Central memory CD8-positive, alpha-beta T cell (primary cell): ENCODE measurements at regions not wholly inside any gene's neighbourhood (a gene's known extent, or its start where the extent isn't known, plus 50 kb on each side); places are given as distances from the start of the nearest gene placed in this dataset.

Experiments
- ATAC-seq: fragments of 150-1000 bp; cut with Tn5 transposase; replicated peaks from 2 replicates; pipeline ENCODE4 v1.10.0; 2022; ENCODE audit warnings: mild to moderate bottlenecking, moderate FRiP score, moderate number of reproducible peaks; ENCODE audit not compliant: poor library complexity, severe bottlenecking; ENCODE audit errors: extremely low read depth
- DNase-seq, 2 donors: peaks; one replicate each; pipeline ENCODE4 v3.0.0; 2021; ENCODE audit warnings: low spot score in 2 of 2
- H3K27ac Mint-ChIP-seq: one replicate; pipeline ENCODE4 v1.8.0; 2022; ENCODE audit warnings: low read depth, mild to moderate bottlenecking, moderate library complexity, mixed read lengths
- H3K27me3 Mint-ChIP-seq: one replicate; pipeline ENCODE4 v1.8.0; 2022; ENCODE audit warnings: mixed read lengths
- H3K36me3 Mint-ChIP-seq: one replicate; pipeline ENCODE4 v1.8.0; 2022; ENCODE audit warnings: mild to moderate bottlenecking, moderate library complexity, mixed read lengths; ENCODE audit not compliant: insufficient read depth
- H3K4me1 Mint-ChIP-seq: one replicate; pipeline ENCODE4 v1.8.0; 2022; ENCODE audit warnings: mixed read lengths
- H3K4me3 Mint-ChIP-seq: one replicate; pipeline ENCODE4 v1.8.0; 2022; ENCODE audit warnings: mild to moderate bottlenecking, moderate library complexity, mixed read lengths
- H3K9me3 Mint-ChIP-seq: one replicate; pipeline ENCODE4 v1.8.0; 2022; ENCODE audit warnings: mixed read lengths

- ATAC-seq = no peak
- no peak overlapping the region for H3K27ac Mint-ChIP-seq
- no peak for DNase-seq
- no peak overlapping the region for H3K4me3 Mint-ChIP-seq
- no peaks in the 10 kb centered on the region for H3K36me3 Mint-ChIP-seq
- H3K9me3 Mint-ChIP-seq = peaks cover 6% of the 10 kb centered on the region
- peaks cover 15% of the 10 kb centered on the region for H3K27me3 Mint-ChIP-seq
- H3K4me1 Mint-ChIP-seq = no peaks in the 10 kb centered on the region
Observed at GRCh38 chr6:88268508-88268907, 102.4 kb upstream of the CNR1 start.

GRCh38 chr6:88266126-88266525, 100.0 kb upstream of the CNR1 start:
- no peaks in the 10 kb centered on the region for H3K4me1 Mint-ChIP-seq
- no peak for DNase-seq
- H3K36me3 Mint-ChIP-seq = no peaks in the 10 kb centered on the region
- no peak for ATAC-seq
- H3K27ac Mint-ChIP-seq = no peak overlapping the region
- H3K4me3 Mint-ChIP-seq = no peak overlapping the region
- no peaks in the 10 kb centered on the region for H3K9me3 Mint-ChIP-seq
- peaks cover 20% of the 10 kb centered on the region for H3K27me3 Mint-ChIP-seq

DNA sequence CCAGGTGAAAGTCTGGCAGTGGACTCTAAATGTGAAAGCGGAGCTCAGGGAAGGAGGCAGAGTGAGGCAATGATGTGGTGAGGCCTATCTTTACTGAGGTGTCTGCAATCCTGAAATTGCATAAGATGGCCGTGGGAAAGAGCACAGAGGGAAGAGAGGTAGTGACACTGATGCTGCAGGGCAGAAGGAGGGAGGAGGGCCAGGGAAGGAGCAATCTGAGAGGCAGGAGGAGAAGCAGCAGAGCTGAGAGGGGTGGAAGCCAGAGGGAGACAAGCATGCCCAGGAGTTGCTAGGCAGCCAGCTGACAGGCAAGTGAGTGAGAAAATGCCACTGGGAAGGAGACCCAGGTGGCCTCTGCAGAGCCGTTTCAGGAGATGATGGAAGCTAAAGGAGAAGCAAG, 97.4 kb upstream of the CNR1 start:
- H3K27ac Mint-ChIP-seq = no peak overlapping the region
- no peaks in the 10 kb centered on the region for H3K9me3 Mint-ChIP-seq
- peaks cover 20% of the 10 kb centered on the region for H3K27me3 Mint-ChIP-seq
- no peak overlapping the region for H3K4me3 Mint-ChIP-seq
- no peaks in the 10 kb centered on the region for H3K36me3 Mint-ChIP-seq
- ATAC-seq = no peak
- DNase-seq = no peak
- no peaks in the 10 kb centered on the region for H3K4me1 Mint-ChIP-seq

- Mint-ChIP-seq H3K27me3 (peaks cover 20% of the 10 kb centered on the region), H3K4me1 (no peaks in the 10 kb centered on the region), H3K4me3 (no peak overlapping the region), H3K36me3 (no peaks in the 10 kb centered on the region), H3K27ac (no peak overlapping the region), H3K9me3 (no peaks in the 10 kb centered on the region)
- ATAC-seq (no peak), DNase-seq (no peak)
Observed at GRCh38 chr6:88262332-88262731, 96.2 kb upstream of the CNR1 start.

- Mint-ChIP-seq H3K27ac (no peak overlapping the region), H3K4me1 (no peaks in the 10 kb centered on the region), H3K9me3 (peaks cover 12% of the 10 kb centered on the region), H3K36me3 (no peaks in the 10 kb centered on the region), H3K4me3 (no peak overlapping the region), H3K27me3 (peaks cover 18% of the 10 kb centered on the region)
- DNase-seq (no peak), ATAC-seq (no peak)
Observed at GRCh38 chr6:88251301-88251700, 85.2 kb upstream of the CNR1 start.

- Mint-ChIP-seq H3K36me3 (no peaks in the 10 kb centered on the region), H3K9me3 (no peaks in the 10 kb centered on the region), H3K4me1 (no peaks in the 10 kb centered on the region), H3K4me3 (no peak overlapping the region), H3K27ac (no peak overlapping the region), H3K27me3 (peaks cover 39% of the 10 kb centered on the region)
- ATAC-seq (no peak), DNase-seq (no peak)
Observed at GRCh38 chr6:88248709-88249321, 82.7 kb upstream of the CNR1 start.

DNA sequence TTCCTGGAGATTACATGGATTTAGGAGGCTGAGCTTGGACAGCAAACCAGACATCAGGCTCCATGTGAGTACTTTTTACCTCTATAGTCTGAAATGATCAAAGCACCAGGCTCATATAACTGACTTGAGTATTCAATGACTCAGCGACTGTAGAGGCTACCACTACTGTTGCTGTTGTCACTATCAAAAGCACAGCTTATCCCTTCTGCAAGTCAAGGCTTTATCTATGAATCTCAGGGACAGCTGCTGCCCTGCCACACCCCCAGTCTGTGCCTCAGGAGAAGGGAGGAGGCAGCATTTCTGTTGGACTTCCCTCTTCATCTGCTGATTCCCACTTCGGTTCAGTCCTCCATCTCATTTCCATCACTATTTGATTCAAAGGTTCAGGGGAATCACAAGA, 80.5 kb upstream of the CNR1 start:
- DNase-seq (no peak), ATAC-seq (no peak)
- Mint-ChIP-seq H3K27ac (no peak overlapping the region), H3K4me3 (no peak overlapping the region), H3K9me3 (no peaks in the 10 kb centered on the region), H3K27me3 (peaks cover 39% of the 10 kb centered on the region), H3K36me3 (no peaks in the 10 kb centered on the region), H3K4me1 (no peaks in the 10 kb centered on the region)

DNA sequence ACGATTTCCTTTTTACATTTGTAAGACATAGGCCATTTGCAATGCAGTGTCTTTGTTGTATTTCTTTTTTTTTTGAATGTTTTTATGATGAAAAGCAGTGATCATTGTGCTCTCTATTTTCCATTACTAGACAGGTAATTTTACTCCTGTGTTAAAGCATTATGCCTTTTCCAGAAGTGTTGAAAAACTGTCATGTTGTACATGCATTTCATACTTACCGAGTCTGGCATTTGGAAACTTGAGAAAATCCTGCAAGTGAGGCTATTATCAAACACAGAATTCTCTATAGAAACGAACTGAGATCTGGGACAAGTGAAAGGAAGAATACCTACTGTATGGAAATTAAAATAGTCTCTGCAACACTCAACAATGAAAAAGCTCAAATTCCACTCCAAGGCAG, 78.6 kb upstream of the CNR1 start:
- no peak for ATAC-seq
- Mint-ChIP-seq H3K4me3 (no peak overlapping the region), H3K9me3 (no peaks in the 10 kb centered on the region), H3K36me3 (no peaks in the 10 kb centered on the region), H3K27me3 (peaks cover 33% of the 10 kb centered on the region), H3K4me1 (no peaks in the 10 kb centered on the region), H3K27ac (no peak overlapping the region)
- DNase-seq = no peak

GRCh38 chr6:88238901-88239300, 72.8 kb upstream of the CNR1 start:
- DNase-seq (no peak), ATAC-seq (no peak)
- Mint-ChIP-seq H3K4me1 (no peaks in the 10 kb centered on the region), H3K4me3 (no peak overlapping the region), H3K27ac (no peak overlapping the region), H3K36me3 (no peaks in the 10 kb centered on the region), H3K9me3 (no peaks in the 10 kb centered on the region), H3K27me3 (peaks cover 12% of the 10 kb centered on the region)

DNA sequence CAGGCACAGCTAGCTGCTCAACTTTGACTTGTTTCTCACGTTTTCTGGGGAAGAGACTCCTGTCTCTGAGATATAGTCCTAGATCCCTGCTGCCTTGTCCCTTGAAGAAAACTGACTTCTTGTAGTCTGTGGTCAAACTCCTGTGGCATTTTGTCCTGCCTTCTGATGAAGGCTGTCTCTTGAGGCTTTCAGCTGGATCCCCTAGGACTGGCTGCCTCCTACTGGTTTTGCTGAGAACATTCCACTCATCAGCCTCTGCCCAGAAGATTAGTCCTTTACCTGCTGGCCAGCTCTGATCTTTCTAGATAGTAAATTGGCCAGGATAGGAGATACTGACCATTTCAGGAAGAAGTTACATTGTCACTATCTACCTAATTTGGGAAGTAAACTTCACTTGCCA, 71.9 kb upstream of the CNR1 start:
- no peak for ATAC-seq
- Mint-ChIP-seq H3K4me3 (no peak overlapping the region), H3K9me3 (peaks cover 2% of the 10 kb centered on the region), H3K27ac (no peak overlapping the region), H3K36me3 (no peaks in the 10 kb centered on the region), H3K4me1 (no peaks in the 10 kb centered on the region), H3K27me3 (peaks cover 15% of the 10 kb centered on the region)
- no peak for DNase-seq

DNA sequence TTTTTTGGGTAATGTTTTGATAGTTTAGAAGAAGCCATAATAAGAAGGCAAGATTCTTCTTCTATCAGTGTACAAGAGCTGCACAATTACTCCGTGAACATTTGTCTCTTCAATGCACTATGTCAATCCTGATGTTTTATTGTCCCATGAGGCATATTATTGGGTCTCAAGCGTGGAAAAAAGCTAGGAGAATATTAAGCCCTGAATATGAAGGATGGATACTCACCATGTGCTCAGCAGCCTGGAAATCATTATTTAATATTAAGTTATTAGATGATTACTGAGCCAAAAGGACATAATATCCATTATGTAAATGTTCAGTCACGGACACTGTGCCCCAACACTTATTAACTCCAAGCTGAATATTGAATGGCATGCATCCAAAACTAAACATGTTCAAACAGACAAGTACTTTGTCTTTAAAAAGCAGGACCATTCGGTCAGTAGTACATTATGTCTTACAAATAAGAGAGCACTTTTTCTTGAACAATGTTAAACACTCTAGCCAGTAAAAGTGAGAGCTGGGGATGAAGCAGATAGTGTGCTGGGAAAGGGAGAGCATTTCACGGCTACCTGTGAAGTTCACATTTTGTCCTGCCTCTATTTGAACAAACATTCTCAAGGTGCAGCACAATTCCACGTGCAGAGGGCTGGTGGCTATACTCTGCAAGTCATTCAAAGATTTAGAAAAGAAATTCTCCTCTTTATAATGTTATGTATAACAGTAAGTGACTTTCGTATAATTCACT, 70.6 kb upstream of the CNR1 start:
- Mint-ChIP-seq H3K36me3 (no peaks in the 10 kb centered on the region), H3K27me3 (peaks cover 13% of the 10 kb centered on the region), H3K4me1 (no peaks in the 10 kb centered on the region)

GRCh38 chr6:88232753-88233152, 66.6 kb upstream of the CNR1 start:
- ATAC-seq = no peak
- Mint-ChIP-seq H3K4me1 (no peaks in the 10 kb centered on the region), H3K27ac (no peak overlapping the region), H3K27me3 (peaks cover 29% of the 10 kb centered on the region), H3K4me3 (no peak overlapping the region), H3K36me3 (no peaks in the 10 kb centered on the region), H3K9me3 (peaks cover 33% of the 10 kb centered on the region)
- no peak for DNase-seq

More for the DNA sequence above, 70.6 kb upstream of the CNR1 start:
- Mint-ChIP-seq H3K4me3 (no peak overlapping the region), H3K9me3 (peaks cover 11% of the 10 kb centered on the region), H3K27ac (no peak overlapping the region)
- no peak for ATAC-seq
- DNase-seq = no peak

- no peak overlapping the region for H3K27ac Mint-ChIP-seq
- H3K9me3 Mint-ChIP-seq = peaks cover under 1% of the 10 kb centered on the region
- no peak for ATAC-seq
- no peaks in the 10 kb centered on the region for H3K4me1 Mint-ChIP-seq
- H3K36me3 Mint-ChIP-seq = no peaks in the 10 kb centered on the region
- no peak for DNase-seq
- no peak overlapping the region for H3K4me3 Mint-ChIP-seq
- H3K27me3 Mint-ChIP-seq = peaks cover 14% of the 10 kb centered on the region
Observed at GRCh38 chr6:88223298-88223697, 57.2 kb upstream of the CNR1 start.
